Breast epithelium (tissue), 3 donors: ENCODE measurements at regions not wholly inside any gene's neighbourhood (a gene's known extent, or its start where the extent isn't known, plus 50 kb on each side); places are given as distances from the start of the nearest gene placed in this dataset.

ENCODE experiments used
- CTCF ChIP-seq, 3 donors: fragments of 450-650 bp; IDR thresholded peaks; one replicate each; pipeline ENCODE4 v1.5.1; 2016 to 2017; ENCODE audit warnings: antibody characterized with exemption in 3 of 3, mild to moderate bottlenecking in 3 of 3, moderate library complexity in 3 of 3
- POLR2A ChIP-seq: fragments of 450-650 bp; IDR thresholded peaks from one replicate; pipeline ENCODE4 v1.6.1; 2016; ENCODE audit warnings: antibody characterized with exemption, mild to moderate bottlenecking, moderate library complexity

- TF ChIP-seq POLR2A (no peak), CTCF (IDR thresholded peaks at IDR 0.05) (no peak)
These were observed 145.1 kb upstream of the MAGI3 start for GRCh38 chr1:113245252-113245651.
